Small intestine (tissue), 7 donors: ENCODE measurements at regions not wholly inside any gene's neighbourhood (a gene's known extent, or its start where the extent isn't known, plus 50 kb on each side); places are given as distances from the start of the nearest gene placed in this dataset.
"Not testable (repeated sequence)": the region's sequence is repeated elsewhere in the genome, so short reads cannot be mapped to it uniquely, and the experiment has no call there.

ENCODE experiments used
- DNase-seq, 2 donors: peaks; one replicate each; pipeline versions ENCODE4 v3.0.0 to v3.0.0-alpha.2; 2013
- FAIRE-seq: peaks from 2 replicates; lab custom pipeline; 2012; peaks lifted over from hg19 to GRCh38; lab: Jason Lieb, UNC
- H3K27ac ChIP-seq, 3 donors: one replicate each; pipeline ENCODE4 v1.5.1; 2013; ENCODE audit warnings: low read length in 2 of 3, mild to moderate bottlenecking in 2 of 3, control low read depth in 1 of 3, inconsistent platforms in 1 of 3, low read depth in 1 of 3, moderate library complexity in 1 of 3
- H3K27me3 ChIP-seq, 3 donors: one replicate each; pipeline ENCODE4 v1.6.1; 2013; ENCODE audit warnings: low read length in 3 of 3, inconsistent platforms in 1 of 3; ENCODE audit not compliant: control insufficient read depth in 3 of 3, insufficient read depth in 3 of 3
- H3K36me3 ChIP-seq, 3 donors: one replicate each; pipeline ENCODE4 v1.6.1; 2013; ENCODE audit warnings: low read length in 3 of 3, inconsistent platforms in 1 of 3, low read depth in 1 of 3, mild to moderate bottlenecking in 1 of 3, moderate library complexity in 1 of 3; ENCODE audit not compliant: control insufficient read depth in 3 of 3, insufficient read depth in 2 of 3
- H3K4me1 ChIP-seq, 3 donors: one replicate each; pipeline ENCODE4 v1.6.1; 2013; ENCODE audit warnings: low read length in 2 of 3, inconsistent platforms in 1 of 3, low read depth in 1 of 3, mild to moderate bottlenecking in 1 of 3, moderate library complexity in 1 of 3; ENCODE audit not compliant: control insufficient read depth in 3 of 3, insufficient read depth in 2 of 3
- H3K4me3 ChIP-seq, 3 donors: one replicate each; pipeline ENCODE4 v1.5.1; 2013; ENCODE audit warnings: low read length in 3 of 3, control low read depth in 1 of 3, inconsistent platforms in 1 of 3, low read depth in 1 of 3, mild to moderate bottlenecking in 1 of 3, moderate library complexity in 1 of 3
- H3K9me3 ChIP-seq, 2 donors: one replicate each; pipeline ENCODE4 v1.6.1; 2013; ENCODE audit warnings: low read depth in 1 of 2, low read length in 1 of 2; ENCODE audit not compliant: control insufficient read depth in 2 of 2, insufficient read depth in 1 of 2
- WGBS, 3 donors: extraction: QIAGEN DNeasy Blood & Tissue Kit; methylation state at CpG; one replicate each; pipeline ENCODE4 v1.1.7; 2013; 5-methylcytosine and 5-hydroxymethylcytosine counted together
- donor health status: healthy with polysubstance abuse.
- donor health status: control.
- donor health status: control.
- donor health status: Bipolar disorder and iron deficiency.
- donor health status: healthy.

DNA sequence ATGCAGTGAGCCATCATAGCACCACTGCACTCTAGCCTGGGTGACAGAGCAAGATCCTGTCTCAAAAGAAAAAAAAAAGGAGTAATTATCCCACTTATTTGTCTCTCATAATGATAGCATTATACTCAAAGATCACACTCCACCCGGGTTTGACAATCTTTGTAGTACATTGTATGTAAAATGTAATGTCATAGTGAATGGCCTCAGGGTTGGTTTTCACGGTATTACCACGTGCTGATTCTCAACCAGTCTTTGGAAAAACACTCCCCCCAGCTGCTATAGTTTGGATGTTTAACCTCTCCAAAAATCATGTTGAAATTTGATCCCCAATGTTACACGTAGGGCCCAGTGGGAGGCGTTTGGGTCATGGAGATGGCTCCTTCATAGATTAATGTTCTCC, 402.4 kb upstream of the GRAMD2B start:
- H3K9me3 ChIP-seq: no peaks in the 10 kb centered on the region
- DNase-seq: no peak
- no peaks in the 10 kb centered on the region for H3K27me3 ChIP-seq
- no peak for FAIRE-seq
- no peak overlapping the region for H3K27ac ChIP-seq
- H3K36me3 ChIP-seq: no peaks in the 10 kb centered on the region
- H3K4me3 ChIP-seq: no peak overlapping the region
- WGBS, 3 donors: 84 to 88% (median 86%) methylated on average over 5 of the region's 5 CpGs
- no peaks in the 10 kb centered on the region for H3K4me1 ChIP-seq

GRCh38 chr5:126023994-126024441, 399.2 kb upstream of the GRAMD2B start:
- H3K27me3 ChIP-seq: no peaks in the 10 kb centered on the region
- 70 to 75% (median 75%) methylated on average over 2 of the region's 2 CpGs for WGBS, 3 donors
- FAIRE-seq (no peak), DNase-seq (no peak)
- H3K4me3 ChIP-seq: no peak overlapping the region
- no peaks in the 10 kb centered on the region for H3K4me1 ChIP-seq
- no peaks in the 10 kb centered on the region for H3K36me3 ChIP-seq
- H3K27ac ChIP-seq: no peak overlapping the region
- H3K9me3 ChIP-seq: peaks cover 0 to 12% of the 10 kb centered on the region in 2 donors

DNA sequence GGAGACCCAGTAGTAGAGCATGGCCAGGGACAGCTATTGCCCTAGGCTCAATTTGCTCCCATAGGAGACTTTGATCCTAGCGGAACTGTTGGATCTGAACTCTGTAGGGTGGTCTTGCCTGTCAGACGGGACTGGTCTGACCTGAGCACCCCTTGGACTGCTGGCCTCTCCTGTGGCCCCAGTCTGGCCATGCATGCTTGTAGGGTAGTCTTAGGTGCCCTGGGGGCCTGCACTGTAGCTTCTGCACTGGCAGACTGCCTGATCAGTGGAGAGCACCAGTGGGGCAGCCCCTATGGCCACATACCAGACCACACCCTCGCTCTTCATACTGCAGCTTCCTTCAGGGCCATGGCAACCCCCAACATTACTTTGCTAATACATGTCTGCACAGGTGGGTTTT, 396.1 kb upstream of the GRAMD2B start:
- no peak overlapping the region for H3K27ac ChIP-seq
- no peaks in the 10 kb centered on the region for H3K27me3 ChIP-seq
- H3K4me3 ChIP-seq: no peak overlapping the region
- no peak for FAIRE-seq
- H3K36me3 ChIP-seq: no peaks in the 10 kb centered on the region
- WGBS, 3 donors: 90 to 100% (median 95%) methylated on average over 3 of the region's 3 CpGs
- H3K4me1 ChIP-seq: no peaks in the 10 kb centered on the region
- DNase-seq: no peak
- H3K9me3 ChIP-seq: peaks cover 0 to 13% of the 10 kb centered on the region in 2 donors

- H3K36me3 ChIP-seq: no peaks in the 10 kb centered on the region
- no peaks in the 10 kb centered on the region for H3K4me1 ChIP-seq
- DNase-seq: no peak
- H3K27me3 ChIP-seq: no peaks in the 10 kb centered on the region
- no peak overlapping the region for H3K4me3 ChIP-seq
- FAIRE-seq: no peak
- H3K27ac ChIP-seq: no peak overlapping the region
- peaks cover 0 to 13% of the 10 kb centered on the region in 2 donors for H3K9me3 ChIP-seq
- 91 to 98% (median 92%) methylated on average over 2 of the region's 2 CpGs for WGBS, 3 donors
Observed at GRCh38 chr5:126027652-126028051, 395.6 kb upstream of the GRAMD2B start.

DNA sequence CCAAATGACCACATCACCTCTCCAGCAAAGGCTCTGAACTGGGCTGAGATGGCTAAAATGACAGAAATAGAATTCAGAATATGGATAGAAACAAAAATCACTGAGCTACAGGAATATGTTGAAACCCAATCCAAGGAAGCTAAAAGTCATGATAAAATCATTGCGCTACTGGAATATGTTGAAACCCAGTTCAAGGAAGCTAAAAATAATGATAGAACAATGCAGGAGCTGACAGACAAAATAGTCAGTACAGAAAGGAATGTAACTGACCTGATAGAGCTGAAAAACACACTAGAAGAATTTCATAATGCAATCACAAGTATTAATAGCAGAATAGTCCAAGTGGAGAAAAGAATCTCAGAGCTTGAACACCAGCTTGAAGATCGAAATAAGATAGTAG, 394.9 kb upstream of the GRAMD2B start:
- DNase-seq (no peak), FAIRE-seq (no peak)
- WGBS, 3 donors: 92 to 96% (median 94%) methylated on average over 2 of the region's 2 CpGs
- no peaks in the 10 kb centered on the region for H3K27me3 ChIP-seq
- H3K27ac ChIP-seq: no peak overlapping the region
- peaks cover 0 to 13% of the 10 kb centered on the region in 2 donors for H3K9me3 ChIP-seq
- H3K36me3 ChIP-seq: no peaks in the 10 kb centered on the region
- no peak overlapping the region for H3K4me3 ChIP-seq
- no peaks in the 10 kb centered on the region for H3K4me1 ChIP-seq

DNA sequence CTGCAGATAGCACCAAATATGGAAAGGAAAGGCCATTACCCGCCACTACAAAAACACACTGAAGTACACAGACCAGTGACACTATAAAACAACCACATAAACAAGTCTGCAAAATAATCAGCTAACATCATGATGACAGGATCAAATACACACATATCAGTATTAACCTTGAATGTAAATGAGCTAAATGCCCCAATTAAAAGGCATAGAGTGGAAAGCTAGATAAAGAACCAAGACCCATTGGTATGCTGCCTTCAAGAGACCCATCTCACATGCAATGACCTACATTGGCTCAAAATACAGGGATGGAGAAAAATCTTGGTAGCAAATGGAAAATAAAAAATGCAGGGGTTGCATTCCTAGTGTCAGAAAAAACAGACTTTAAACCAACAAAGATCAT, 393.9 kb upstream of the GRAMD2B start:
- not testable (repeated sequence) for H3K36me3 ChIP-seq, H3K27ac ChIP-seq, H3K27me3 ChIP-seq, FAIRE-seq, H3K4me3 ChIP-seq, H3K4me1 ChIP-seq, DNase-seq
- 75 to 85% (median 81%) methylated on average over 1 of the region's 1 CpG for WGBS, 3 donors
- H3K9me3 ChIP-seq: peaks cover 0 to 13% of the 10 kb centered on the region in 2 donors

DNA sequence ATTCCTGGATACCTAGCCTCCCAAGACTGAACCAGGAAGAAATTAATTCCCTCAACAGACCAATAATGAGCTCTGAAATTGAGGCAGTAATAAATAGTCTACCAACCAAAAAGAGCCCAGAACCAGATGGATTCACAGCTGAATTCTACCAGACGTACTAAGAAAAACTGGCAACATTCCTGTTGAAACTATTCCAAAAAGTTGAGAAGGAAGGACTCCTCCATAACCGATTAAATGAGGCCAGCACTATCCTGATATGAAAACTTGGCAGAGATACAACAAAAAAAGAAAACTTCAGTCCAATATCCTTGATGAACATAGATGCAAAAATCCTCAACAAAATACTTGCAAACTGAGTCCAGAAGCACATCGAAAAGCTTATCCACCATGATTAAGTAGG, 392.5 kb upstream of the GRAMD2B start:
- Histone ChIP-seq H3K27me3 (no peaks in the 10 kb centered on the region), H3K4me1 (no peaks in the 10 kb centered on the region), H3K27ac (no peak overlapping the region), H3K4me3 (no peak overlapping the region), H3K9me3 (peaks cover 0 to 13% of the 10 kb centered on the region in 2 donors), H3K36me3 (no peaks in the 10 kb centered on the region)
- FAIRE-seq (no peak), DNase-seq (no peak)
- 45 to 58% (median 52%) methylated on average over 3 of the region's 3 CpGs for WGBS, 3 donors

GRCh38 chr5:126031989-126032716, 391.1 kb upstream of the GRAMD2B start:
- Histone ChIP-seq H3K36me3 (no peaks in the 10 kb centered on the region), H3K27ac (no peak overlapping the region), H3K9me3 (peaks cover 0 to 12% of the 10 kb centered on the region in 2 donors), H3K4me3 (no peak overlapping the region), H3K27me3 (no peaks in the 10 kb centered on the region), H3K4me1 (no peaks in the 10 kb centered on the region)
- FAIRE-seq (no peak), DNase-seq (no peak)
- 63 to 75% (median 75%) methylated on average over 7 of the region's 7 CpGs for WGBS, 3 donors

DNA sequence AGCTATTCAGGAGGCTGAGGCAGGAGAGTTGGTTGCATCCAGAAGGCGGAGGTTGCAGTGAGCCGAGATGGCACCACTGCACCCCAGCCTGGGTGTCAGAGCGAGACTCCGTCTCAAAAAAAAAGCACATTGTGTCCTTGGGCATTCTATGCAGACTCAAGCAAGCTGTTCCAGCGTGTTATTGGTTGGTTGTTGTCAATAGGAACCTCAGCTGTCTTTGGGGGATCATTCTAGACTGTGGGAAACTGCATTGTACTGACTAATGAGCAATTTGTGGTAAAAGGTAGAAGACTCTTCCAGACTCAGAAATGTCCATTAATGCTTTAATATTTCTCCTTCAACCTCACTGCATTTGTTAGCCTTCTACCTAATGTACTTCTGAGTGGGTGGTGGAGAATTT, 379.5 kb upstream of the GRAMD2B start:
- DNase-seq: no peak
- FAIRE-seq: no peak
- Histone ChIP-seq H3K4me3 (no peak overlapping the region), H3K4me1 (peaks cover 0 to 8% (median 0%) of the 10 kb centered on the region in 3 donors), H3K9me3 (no peaks in the 10 kb centered on the region), H3K27me3 (no peaks in the 10 kb centered on the region), H3K36me3 (no peaks in the 10 kb centered on the region), H3K27ac (peak overlapping the region in 1 of 3 donors; percentile 8)
- WGBS, 3 donors: 74 to 89% (median 89%) methylated on average over 5 of the region's 5 CpGs
